Thoracic aorta (tissue), 2 donors: ENCODE measurements at regions not wholly inside any gene's neighbourhood (a gene's known extent, or its start where the extent isn't known, plus 50 kb on each side); places are given as distances from the start of the nearest gene placed in this dataset.

Experiments used
- ATAC-seq: fragments of 150-250 bp; one replicate; pipeline ENCODE4 v1.8.0; 2017; ENCODE audit warnings: low read depth; ENCODE audit not compliant: insufficient number of reproducible peaks, low FRiP score
- DNase-seq: peaks from one replicate; pipeline ENCODE4 v3.0.0-alpha.2; 2020; ENCODE audit warnings: low spot score
- H3K27ac ChIP-seq, 2 donors: fragments of 200-600 bp; sonication (generic); 1 replicate in 1 of 2; 2 replicates in 1 of 2; pipeline ENCODE4 v1.5.1; 2016; ENCODE audit warnings: mild to moderate bottlenecking in 2 of 2, moderate library complexity in 2 of 2
- H3K27me3 ChIP-seq: fragments of 200-600 bp; sonication (generic); replicated peaks from 2 replicates; pipeline ENCODE4 v1.6.0; 2016; ENCODE audit warnings: mild to moderate bottlenecking; ENCODE audit not compliant: insufficient read depth
- H3K36me3 ChIP-seq: fragments of 200-600 bp; sonication (generic); one replicate; pipeline ENCODE4 v1.5.1; 2016
- H3K4me1 ChIP-seq, 2 donors: fragments of 200-600 bp; sonication (generic); 1 replicate in 1 of 2; 2 replicates in 1 of 2; pipeline versions ENCODE4 v1.5.1 to v1.6.0; 2016; ENCODE audit warnings: low read depth in 2 of 2, mild to moderate bottlenecking in 1 of 2; ENCODE audit not compliant: control insufficient read depth in 1 of 2
- H3K4me3 ChIP-seq: fragments of 200-600 bp; sonication (generic); 2 replicates; pipeline ENCODE4 v1.5.1; 2016; ENCODE audit warnings: mild to moderate bottlenecking
- H3K9me3 ChIP-seq: fragments of 200-600 bp; sonication (generic); 2 replicates; pipeline ENCODE4 v1.5.1; 2016
- CTCF ChIP-seq: fragments of 200-600 bp; sonication (generic); IDR thresholded peaks from one replicate; pipeline ENCODE4 v1.5.1; 2019; ENCODE audit warnings: antibody characterized with exemption

- Histone ChIP-seq H3K27me3 (no peaks in the 10 kb centered on the region), H3K4me1 (no peaks in the 10 kb centered on the region), H3K4me3 (no peak overlapping the region), H3K27ac (no peak overlapping the region), H3K9me3 (no peaks in the 10 kb centered on the region), H3K36me3 (no peaks in the 10 kb centered on the region)
- no peak for TF ChIP-seq CTCF
- DNase-seq (no peak), ATAC-seq (no peak)
Measured at GRCh38 chr1:29854700-29855276, 618.5 kb downstream of the PTPRU start.

GRCh38 chr1:29853716-29854330 is 617.5 kb downstream of the PTPRU start:
- no peak for DNase-seq
- Histone ChIP-seq H3K27ac (no peak overlapping the region), H3K4me1 (no peaks in the 10 kb centered on the region), H3K27me3 (no peaks in the 10 kb centered on the region), H3K9me3 (no peaks in the 10 kb centered on the region), H3K36me3 (no peaks in the 10 kb centered on the region), H3K4me3 (no peak overlapping the region)
- no peak for ATAC-seq
- no peak for TF ChIP-seq CTCF

- ATAC-seq, result no peak
Measured at GRCh38 chr1:29852248-29852647, 615.9 kb downstream of the PTPRU start.

GRCh38 chr1:29851691-29852090 is 615.4 kb downstream of the PTPRU start:
- H3K36me3 ChIP-seq, result no peaks in the 10 kb centered on the region
- H3K27me3 ChIP-seq, result no peaks in the 10 kb centered on the region
- H3K27ac ChIP-seq, result no peak overlapping the region
- no peak for TF ChIP-seq CTCF
- no peaks in the 10 kb centered on the region for H3K4me1 ChIP-seq
- H3K9me3 ChIP-seq, result no peaks in the 10 kb centered on the region
- H3K4me3 ChIP-seq, result no peak overlapping the region
- no peak for ATAC-seq
- no peak for DNase-seq

More at GRCh38 chr1:29852248-29852647, 615.9 kb downstream of the PTPRU start:
- Histone ChIP-seq H3K27ac (no peak overlapping the region), H3K27me3 (no peaks in the 10 kb centered on the region), H3K36me3 (no peaks in the 10 kb centered on the region), H3K4me1 (no peaks in the 10 kb centered on the region), H3K9me3 (no peaks in the 10 kb centered on the region), H3K4me3 (no peak overlapping the region)
- TF ChIP-seq CTCF, result no peak
- no peak for DNase-seq

- H3K36me3 ChIP-seq, result no peaks in the 10 kb centered on the region
- H3K27ac ChIP-seq, result no peak overlapping the region
- no peaks in the 10 kb centered on the region for H3K9me3 ChIP-seq
- DNase-seq, result no peak
- ATAC-seq, result no peak
- H3K27me3 ChIP-seq, result no peaks in the 10 kb centered on the region
- H3K4me3 ChIP-seq, result no peak overlapping the region
- no peaks in the 10 kb centered on the region for H3K4me1 ChIP-seq
- no peak for TF ChIP-seq CTCF
Measured at GRCh38 chr1:29849991-29850757, 613.9 kb downstream of the PTPRU start.
